GM19240 (cell line): ENCODE measurements at regions not wholly inside any gene's neighbourhood (a gene's known extent, or its start where the extent isn't known, plus 50 kb on each side); places are given as distances from the start of the nearest gene placed in this dataset.

Experiments
- DNase-seq: peaks from one replicate; pipeline ENCODE4 v3.0.0; 2011; ENCODE audit warnings: low spot score; ENCODE audit not compliant: insufficient read length

DNA sequence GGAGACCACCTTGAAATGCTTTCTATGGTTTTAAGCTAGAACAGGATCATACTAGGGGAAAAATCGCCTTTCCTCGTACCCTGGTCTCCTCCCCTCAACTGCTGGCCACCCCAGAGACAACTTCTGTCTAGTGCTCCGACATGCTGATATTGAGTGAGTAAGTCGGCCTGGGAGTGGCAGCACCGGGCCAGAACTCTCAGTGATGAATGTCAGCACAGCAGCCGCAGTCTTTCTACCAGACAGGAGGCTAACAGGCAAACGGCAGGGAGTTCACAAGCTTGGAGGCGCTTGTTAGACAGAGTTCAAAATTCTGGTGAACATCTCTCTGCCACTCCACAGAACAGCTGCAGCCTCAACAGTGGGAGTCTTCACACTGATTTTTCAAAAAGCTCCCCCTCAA is 716.9 kb downstream of the ADGRL2 start:
- DNase-seq: no peak

DNA sequence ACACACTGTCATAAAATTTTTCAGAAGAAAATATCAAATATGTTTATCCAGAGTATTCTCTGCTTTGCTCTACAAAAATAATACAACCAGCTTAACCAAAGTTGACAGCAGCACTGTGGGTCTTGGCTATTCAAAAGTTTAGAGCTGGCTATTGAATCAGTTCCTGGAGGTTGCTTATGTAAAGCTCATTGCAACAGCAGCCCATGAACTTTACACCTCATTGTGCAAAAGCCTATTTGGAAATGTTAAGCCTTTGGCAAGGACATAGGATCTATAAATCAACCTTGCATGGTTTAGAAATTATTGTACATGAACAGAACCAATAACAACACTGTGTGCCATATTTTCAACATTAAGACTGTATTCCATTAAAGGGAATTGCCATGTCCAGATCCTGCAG is 714.9 kb downstream of the ADGRL2 start:
- no peak for DNase-seq

DNA sequence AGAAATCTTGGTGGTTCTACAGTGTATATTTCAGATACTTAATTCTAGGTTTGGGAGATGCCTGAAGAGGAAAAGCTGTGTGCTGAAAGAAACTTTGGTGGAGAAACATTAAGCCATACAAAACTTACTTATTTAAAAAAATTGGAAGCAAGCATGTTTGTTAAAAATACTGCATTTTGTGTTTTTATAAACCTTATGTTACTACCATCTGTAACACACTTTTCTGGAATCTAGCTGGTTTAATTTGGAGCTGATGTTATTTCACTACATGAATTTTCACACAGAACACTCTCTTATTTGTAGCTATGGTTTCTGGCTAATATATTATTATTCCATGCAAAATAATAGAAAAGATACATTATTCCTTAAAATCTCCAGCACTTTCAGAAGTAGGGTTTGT is 710.7 kb downstream of the ADGRL2 start:
- no peak for DNase-seq

DNA sequence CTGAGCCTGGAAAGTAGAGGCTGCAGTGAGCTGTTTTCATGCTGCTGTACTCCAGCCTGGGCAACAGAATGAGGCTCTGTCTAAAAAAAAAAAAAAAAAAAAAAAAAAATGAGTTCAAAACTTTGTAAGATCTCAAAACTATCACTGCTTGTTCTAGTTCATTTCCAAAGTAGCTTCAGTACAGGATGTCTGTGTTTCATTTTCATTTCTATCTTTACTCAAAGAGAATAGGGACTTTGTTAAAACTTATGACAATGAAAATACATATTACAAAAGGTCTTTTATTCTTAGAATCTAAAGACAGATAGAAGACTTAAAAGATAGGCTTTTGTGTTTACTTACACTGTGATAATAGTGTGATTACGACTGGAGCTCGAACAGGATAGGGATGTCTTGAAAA is 709.7 kb downstream of the ADGRL2 start:
- DNase-seq: no peak

DNA sequence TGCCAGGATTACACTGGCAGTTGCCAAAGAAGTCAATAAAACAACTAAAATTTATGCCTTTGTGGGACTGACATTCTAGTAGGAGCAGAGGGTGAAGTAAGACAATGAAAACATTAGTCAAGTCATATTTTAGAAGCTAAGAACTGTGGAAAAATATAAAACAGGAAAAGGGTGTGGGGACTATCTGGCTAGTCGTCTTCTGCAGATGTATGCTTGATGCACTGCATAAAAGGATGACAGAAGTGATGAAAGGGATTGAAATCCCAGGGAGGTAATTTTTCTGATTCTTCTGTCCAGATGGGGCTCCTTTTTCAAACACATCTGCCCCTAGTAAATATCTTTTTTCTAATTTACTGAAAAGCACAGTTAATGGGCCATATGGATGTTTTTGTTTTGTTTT is 706.3 kb downstream of the ADGRL2 start:
- DNase-seq: no peak

DNA sequence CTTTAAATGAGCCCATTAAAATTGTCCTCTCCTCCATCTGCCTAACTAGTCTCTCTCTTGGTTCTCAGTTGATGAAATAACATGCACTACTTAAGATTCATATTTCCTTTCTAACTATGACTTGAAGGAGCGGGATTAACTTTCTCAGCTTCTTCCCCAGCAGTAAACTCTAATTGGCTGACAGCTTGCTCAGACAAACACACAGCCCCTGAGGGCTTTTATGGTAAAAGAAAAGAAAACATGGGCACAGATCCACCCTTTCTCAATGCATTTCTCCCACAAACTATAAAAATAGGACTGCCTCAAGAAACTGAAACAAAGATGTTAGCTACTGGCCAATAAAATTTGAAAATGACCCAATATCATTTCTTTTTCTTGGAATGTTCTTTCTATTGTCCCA is 703.1 kb downstream of the ADGRL2 start:
- no peak for DNase-seq

DNA sequence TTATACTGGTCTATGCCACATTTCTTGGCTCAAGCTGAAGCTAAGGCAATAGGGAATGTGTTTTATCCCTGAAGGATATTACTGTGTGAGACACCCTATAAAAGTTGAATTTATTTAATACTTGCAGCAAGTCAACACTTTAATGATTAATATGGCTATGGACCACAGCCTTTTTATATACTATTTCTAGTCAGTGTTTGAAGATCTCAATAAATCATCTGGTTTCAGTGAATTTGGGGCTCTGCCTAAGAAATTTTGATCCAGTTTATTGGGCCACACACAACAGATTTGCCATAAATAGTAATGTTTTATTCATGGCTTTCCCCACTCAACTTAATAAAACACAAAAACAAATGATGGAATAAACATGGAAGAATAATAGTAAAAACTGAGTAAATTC is 698.3 kb downstream of the ADGRL2 start:
- no peak for DNase-seq

DNA sequence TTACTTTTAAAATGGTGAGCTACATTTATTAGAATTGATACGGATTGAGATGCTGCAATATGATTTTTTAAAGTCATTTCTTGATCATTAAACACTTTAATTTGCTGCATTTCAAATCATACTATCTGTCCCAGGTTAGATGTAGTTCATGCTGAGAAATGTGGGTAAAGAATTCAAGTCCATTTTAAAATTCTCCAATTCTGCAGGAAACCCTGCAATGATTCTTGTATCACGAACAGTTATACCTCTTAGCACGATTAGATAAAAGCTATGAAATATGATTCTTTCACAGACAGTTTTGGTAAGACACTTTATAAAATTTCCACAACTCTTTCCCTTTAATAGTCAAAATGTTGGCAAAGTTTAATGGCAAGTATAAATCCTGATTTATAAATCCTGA is 693.4 kb downstream of the ADGRL2 start:
- DNase-seq: no peak

DNA sequence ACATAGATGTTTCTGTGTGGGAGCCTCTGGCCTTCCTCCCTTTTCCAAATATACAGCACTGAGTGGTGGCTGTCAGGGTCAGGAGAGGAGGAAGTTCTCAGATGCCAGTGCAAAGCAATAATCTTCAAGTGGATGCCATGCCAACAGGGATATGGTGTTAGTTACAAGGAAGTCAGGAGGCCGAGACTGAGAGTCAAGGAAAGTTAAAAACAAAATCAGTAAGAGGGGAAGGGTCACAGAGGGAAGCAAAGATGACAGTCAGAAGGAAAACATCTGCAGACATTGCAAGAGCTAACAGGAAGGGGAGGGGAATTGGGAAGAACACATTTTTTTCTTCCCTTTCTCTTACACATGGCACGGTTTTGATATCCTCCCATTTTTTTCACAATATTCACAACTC is 691.4 kb downstream of the ADGRL2 start:
- DNase-seq: no peak

DNA sequence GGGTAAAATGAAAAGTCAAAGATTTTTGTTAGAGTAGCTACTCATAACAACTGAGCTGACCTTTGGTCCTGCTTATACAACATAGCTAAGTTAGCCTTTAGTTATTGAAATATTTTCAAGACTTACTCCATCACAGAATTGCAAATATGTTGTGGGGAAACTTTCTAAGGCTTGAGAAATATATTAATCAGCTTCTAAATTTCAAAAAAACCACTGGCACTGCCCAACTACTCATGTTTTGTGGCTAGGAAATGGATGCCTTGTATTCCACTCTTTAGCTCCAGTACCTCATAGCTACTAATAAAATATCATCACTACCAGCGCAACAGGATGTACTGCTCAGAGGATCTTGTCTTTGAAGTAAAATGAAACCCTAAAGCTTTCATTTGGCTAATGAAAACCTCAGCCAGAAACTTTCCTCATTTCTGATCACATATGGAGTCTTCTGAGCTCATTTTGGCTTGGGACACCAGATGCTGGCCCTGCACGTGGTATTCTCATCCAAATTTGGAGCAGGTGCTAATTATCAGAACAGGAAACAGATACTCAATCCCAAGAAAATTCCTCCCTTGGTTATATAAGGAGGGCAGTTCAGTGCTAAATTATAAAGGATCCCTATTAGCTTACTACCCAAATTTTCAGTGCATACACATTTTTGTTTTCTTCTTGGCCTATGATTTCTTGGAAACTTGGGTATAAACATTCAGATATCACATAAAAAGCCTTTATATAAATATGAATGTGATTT is 690.7 kb downstream of the ADGRL2 start:
- DNase-seq: no peak

DNA sequence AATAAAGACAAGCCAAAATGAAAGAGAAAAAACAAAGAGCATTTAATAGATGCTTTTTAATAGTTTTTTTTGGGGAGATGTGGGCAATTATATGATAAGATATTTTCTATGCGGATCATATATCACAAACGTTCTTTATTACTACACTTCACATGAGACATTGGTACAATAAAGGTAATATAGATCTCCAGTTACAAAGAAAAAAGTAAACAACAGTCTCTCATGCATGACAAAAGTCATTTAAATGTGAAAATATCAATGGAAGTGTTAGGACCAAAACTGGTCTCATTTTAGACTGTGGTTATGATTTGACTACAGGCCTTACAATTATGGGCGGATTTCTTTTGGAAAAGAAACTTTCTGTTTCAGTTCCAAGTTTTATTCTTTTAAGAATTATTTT is 687.0 kb downstream of the ADGRL2 start:
- no peak for DNase-seq

DNA sequence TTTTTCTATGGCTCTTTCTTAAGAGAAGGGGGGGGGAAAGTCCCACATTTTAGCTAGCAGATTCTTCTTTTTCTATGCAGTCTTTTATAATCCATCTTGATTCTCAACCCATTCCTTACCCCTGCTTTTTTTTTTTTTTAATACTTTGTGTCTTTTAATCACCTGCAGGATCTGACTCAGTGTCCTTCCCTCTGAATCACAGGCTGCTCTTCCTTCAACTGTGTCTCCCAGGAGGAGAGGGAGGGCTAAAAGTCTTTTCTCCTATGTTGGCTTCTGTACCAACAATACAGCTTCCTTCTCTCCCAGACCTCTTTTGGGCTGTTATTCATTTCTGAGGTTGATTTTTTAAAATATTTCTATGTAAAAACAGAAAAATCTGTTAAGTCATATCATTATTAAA is 686.2 kb downstream of the ADGRL2 start:
- DNase-seq: no peak

DNA sequence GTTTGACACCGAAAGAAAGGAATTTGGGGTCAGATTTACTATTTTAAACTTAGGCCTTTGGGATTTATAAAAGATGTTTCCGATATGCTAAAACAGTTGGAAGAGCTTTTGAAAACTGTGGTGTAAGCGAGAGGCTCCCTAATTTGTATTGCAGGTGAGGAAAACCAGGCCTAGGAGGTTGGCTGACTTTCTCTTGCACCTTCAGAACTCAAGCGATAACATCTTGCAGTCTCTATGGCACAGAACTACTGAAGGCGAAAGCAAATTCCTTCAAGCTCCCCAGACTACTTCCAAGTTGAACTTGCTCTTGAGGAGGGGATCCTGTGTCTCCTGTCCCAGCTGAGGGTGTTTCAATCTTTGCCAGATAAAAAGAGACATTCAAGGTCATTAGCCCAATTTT is 685.7 kb downstream of the ADGRL2 start:
- no peak for DNase-seq

DNA sequence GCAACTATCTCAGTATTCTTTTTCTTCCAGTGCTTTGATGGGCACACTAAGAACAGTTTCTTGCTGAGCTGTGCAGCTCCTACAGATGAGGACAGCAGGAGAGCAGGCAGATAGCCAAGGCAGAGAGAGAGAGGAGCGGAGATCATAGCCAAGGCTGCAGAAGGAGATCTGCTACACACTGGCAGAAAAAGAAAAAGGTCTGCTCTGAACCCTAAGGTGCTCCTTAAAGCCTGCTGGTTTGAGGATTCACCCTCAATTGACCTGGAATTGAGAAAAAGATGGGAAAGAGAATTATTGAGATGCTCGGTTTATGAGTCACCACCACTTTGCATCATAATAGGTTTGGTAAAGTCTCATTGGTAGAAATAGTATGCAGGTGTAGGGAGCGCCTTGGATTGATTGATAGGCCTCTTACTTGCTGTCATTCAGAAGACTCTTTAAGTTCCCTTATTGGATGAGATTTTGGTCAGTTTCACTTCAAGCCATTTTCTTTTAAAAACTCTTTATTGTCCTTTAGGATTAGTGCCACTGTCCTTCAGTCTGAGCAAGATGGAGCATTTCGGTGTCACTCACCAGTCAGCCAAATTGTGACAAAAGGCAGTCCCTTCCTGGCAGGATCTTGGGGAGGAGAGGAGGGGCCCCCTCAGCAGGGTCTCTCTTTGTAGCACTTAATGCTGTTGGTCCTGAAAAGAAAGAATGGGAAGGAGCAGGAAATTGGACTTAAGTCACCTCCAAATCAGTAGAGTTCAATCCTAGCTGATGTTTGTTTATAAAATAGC is 685.0 kb downstream of the ADGRL2 start:
- no peak for DNase-seq

DNA sequence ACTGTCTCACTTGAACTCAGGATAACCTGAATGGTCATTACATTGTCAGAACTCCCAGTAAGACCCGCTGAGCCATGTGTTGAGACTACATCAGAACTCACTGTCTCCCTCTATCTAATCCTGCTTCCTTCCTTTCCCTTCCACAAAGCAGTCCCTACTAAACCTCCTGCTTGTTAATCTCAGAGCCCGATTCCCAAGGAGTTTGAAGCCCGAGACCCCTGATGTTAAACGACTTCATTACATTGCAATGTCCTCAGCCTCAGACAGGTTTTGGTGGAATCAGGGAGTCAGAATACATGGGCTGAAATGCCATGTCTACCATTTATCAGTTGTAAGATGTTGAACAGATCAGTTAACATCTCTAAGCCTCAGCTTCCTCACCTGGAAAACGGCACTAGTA is 682.4 kb downstream of the ADGRL2 start:
- no peak for DNase-seq

DNA sequence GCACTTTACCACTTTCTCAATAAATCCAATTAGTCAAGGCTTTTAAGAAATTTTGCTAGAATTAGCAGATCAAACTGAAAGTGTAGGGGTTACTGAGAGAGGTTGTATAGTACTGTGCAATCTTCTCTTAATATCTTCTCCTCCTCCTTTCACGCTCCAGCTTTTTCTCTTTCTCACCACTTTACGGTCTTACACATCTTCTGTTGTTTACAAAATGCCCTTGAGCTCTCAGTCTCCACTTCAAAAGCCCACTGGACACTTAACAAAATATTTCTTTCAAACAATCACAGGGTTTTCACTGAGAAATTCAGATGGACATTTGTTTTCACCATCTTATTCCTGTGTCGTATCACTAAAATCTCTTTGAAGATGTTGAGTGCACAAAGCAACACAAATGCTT is 678.2 kb downstream of the ADGRL2 start:
- DNase-seq: no peak

DNA sequence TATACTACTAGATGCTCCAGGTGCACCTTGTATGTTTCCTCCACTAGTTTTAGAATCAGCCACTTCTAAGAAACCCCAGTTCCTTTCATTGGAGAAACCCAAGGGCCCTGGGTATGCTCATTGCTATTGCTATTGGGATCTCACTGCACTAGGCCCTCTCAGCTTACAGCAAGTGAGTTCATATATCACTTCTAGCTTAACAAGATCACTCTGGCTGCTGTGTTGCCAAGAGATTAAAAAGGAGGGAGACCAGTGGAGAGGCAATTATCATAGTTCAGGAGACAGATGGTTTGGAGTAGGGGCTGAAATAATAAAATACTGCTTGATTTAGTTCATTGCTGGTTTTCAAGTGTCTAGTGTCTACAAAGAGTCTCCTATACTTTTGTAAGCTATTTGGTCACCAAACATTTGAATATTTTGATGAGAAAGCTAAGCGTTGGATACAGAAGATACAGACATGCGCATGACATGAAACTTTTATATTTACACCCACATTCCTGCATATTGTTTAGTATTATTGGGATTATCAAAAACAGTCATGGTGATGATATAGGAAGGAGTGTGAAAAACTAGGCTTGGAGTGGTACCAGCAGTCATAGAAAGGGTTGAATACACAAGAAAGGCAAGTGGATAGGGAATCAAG is 671.9 kb downstream of the ADGRL2 start:
- no peak for DNase-seq

DNA sequence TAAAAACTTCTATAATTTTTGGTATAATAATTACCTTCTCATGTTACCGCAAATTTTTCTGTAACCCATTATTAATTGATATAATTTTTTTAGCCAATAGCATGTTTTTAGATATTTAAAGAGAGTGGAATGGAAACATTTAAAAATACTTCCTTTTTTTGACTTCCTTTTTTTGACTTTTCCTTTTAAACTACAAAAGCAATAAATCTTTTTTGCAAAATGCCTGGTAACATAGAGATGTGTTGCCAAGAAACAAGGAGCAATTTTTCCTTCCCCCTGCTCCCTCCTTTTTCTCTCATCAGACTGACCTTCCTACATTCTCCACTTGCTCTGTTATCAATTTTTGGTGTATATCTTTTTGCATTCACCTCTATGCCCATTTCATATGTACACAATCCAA is 666.2 kb downstream of the ADGRL2 start:
- no peak for DNase-seq

DNA sequence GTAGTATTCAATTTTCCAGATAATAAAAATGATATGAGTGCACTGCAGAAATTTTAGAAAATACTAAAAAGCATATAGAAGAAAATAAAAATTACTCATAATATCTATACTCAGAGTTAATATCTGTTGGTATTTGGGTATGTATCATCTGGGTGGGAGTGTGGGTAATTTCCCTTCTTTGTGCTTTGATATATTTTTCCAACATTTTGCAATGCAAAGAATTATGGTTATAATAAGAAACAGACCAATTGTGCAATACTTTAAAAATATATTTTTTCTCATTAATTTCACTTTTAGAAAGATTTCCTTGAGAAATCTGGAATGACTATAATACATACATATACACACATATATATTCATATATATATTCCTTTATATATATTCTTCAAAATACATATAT is 665.7 kb downstream of the ADGRL2 start:
- no peak for DNase-seq

DNA sequence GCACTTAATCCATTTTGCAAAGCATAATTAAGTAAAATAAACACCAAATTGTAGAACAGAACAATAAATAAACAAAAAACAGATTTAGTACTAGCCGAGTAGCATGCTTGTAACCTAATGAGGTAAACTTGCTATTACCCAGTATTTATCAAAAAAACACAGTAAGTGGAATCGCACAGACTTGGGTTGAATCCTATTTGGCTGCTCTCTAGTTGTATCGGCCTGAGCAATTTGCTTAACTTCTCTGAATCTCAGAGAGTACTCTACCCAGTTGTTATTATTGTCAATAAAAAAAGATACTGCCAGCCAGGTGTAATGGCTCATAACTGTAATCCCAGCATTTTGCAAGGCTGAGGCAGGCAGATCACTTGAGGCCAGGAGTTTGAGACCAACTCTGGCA is 664.3 kb downstream of the ADGRL2 start:
- no peak for DNase-seq

DNA sequence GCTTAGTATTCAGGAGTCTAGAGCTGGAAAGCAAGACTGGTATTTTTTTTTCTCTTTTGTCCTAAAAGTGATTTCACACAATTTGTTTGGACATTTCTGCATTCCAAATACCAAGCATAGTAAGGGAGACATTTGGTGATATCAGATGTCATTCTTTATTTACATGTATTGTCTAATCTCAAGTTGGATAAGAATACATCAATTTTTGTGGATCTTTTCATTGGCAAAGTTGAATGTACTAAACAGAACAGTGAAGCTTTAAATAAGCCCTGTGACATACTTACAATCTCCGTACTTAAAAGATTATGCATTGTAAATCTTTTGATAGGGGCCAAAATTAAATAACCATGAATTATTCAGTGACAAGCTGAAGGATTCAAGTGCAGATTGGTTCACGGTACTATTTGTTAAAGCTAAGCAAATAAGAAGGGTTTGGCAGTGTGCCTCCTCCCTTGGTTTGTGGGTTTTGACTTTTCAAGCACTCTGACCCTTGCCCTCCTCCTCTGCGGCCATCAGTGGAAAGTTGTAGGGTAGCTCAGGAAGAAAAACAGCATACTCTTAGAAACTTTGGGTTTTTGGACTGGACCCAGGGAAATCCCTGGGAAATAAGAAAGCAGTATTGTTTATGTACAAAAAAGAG is 663.7 kb downstream of the ADGRL2 start:
- DNase-seq: no peak

DNA sequence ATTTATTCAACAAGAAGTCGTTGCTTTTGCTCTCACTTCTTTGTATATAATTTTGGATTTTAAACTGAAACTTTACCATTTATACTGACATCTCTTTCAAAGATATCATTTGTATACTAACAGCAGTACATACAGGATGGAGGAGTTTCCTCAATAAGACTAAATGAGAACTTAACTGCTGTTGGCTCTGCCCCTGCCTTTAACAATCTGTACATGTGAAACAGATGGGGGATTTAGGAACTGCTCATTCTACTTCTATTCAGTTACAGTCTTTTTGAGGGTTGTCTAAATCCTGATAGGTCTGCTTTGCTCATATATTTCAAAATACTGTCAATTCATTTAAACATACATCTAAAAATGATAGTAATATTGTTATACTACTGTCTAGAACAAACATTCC is 663.2 kb downstream of the ADGRL2 start:
- no peak for DNase-seq
